Loucy (cell line): ENCODE measurements at regions not wholly inside any gene's neighbourhood (a gene's known extent, or its start where the extent isn't known, plus 50 kb on each side); places are given as distances from the start of the nearest gene placed in this dataset.

ENCODE experiments used
- H2AFZ ChIP-seq: fragments of 200-600 bp; sonication (generic); 2 replicates; pipeline ENCODE4 v1.6.0; 2016; ENCODE audit warnings: antibody characterized with exemption, mild to moderate bottlenecking, low read length, moderate library complexity
- H3F3A ChIP-seq: fragments of 200-600 bp; 2 replicates; pipeline ENCODE4 v1.6.0; 2016; ENCODE audit warnings: antibody characterized with exemption, low read depth, mild to moderate bottlenecking
- H3K27me3 ChIP-seq: fragments of 200-600 bp; sonication (generic); 2 replicates; pipeline ENCODE4 v1.6.1; 2014; ENCODE audit warnings: low read length, mild to moderate bottlenecking; ENCODE audit not compliant: insufficient read depth, poor library complexity, severe bottlenecking
- H3K36me3 ChIP-seq: fragments of 200-600 bp; sonication (generic); 2 replicates; pipeline ENCODE4 v1.6.1; 2016; ENCODE audit warnings: low read length; ENCODE audit not compliant: insufficient read depth
- H3K4me1 ChIP-seq: fragments of 200-600 bp; sonication (generic); 2 replicates; pipeline ENCODE4 v1.5.1; 2014; ENCODE audit warnings: low read length, mild to moderate bottlenecking; ENCODE audit not compliant: insufficient read depth, poor library complexity, severe bottlenecking
- H3K4me2 ChIP-seq: fragments of 200-600 bp; sonication (generic); 2 replicates; pipeline ENCODE4 v1.6.0; 2014; ENCODE audit warnings: antibody characterized with exemption, low read length, low read depth, mild to moderate bottlenecking; ENCODE audit not compliant: poor library complexity, severe bottlenecking
- H3K4me3 ChIP-seq: fragments of 200-600 bp; sonication (generic); 2 replicates; pipeline ENCODE4 v1.5.1; 2014; ENCODE audit warnings: low read length, mild to moderate bottlenecking, mixed read lengths; ENCODE audit not compliant: poor library complexity, severe bottlenecking
- H3K79me2 ChIP-seq: fragments of 200-600 bp; sonication (generic); 2 replicates; pipeline ENCODE4 v1.6.1; 2014; ENCODE audit warnings: low read length; ENCODE audit not compliant: insufficient read depth
- H3K9ac ChIP-seq: fragments of 200-600 bp; sonication (generic); 2 replicates; pipeline ENCODE4 v1.6.0; 2014; ENCODE audit warnings: mild to moderate bottlenecking, low read depth, low read length, moderate library complexity; ENCODE audit not compliant: poor library complexity, severe bottlenecking
- H3K9me2 ChIP-seq: fragments of 200-600 bp; sonication (generic); replicated peaks from 2 replicates; pipeline ENCODE4 v1.6.1; 2016; ENCODE audit warnings: low read depth, low read length, mixed read lengths
- H3K9me3 ChIP-seq: fragments of 200-600 bp; sonication (generic); 2 replicates; pipeline ENCODE4 v1.6.1; 2014; ENCODE audit warnings: mild to moderate bottlenecking, antibody characterized with exemption, low read length, low read depth; ENCODE audit not compliant: insufficient read depth
- H4K20me1 ChIP-seq: fragments of 200-600 bp; sonication (generic); 2 replicates; pipeline ENCODE4 v1.6.0; 2014; ENCODE audit warnings: antibody characterized with exemption, low read length, mild to moderate bottlenecking; ENCODE audit not compliant: insufficient read depth, poor library complexity, severe bottlenecking
- CTCF ChIP-seq: fragments of 200-600 bp; sonication (generic); conservative IDR thresholded peaks from 2 replicates; pipeline ENCODE4 v1.5.1; 2014; ENCODE audit warnings: mild to moderate bottlenecking, antibody characterized with exemption, low read length
- EZH2phosphoT487 ChIP-seq: fragments of 200-600 bp; IDR thresholded peaks from 2 replicates; pipeline ENCODE4 v1.6.1; 2018; ENCODE audit warnings: antibody characterized with exemption, mild to moderate bottlenecking, moderate library complexity, borderline replicate concordance

- TF ChIP-seq CTCF (no peak; the same call in 1 of the 2 replicates), EZH2phosphoT487 (no peak)
- H3K9me3 ChIP-seq = 0 out of 2 replicates have a peak, but pooled peaks cover 5% of the 10 kb centered on the region
- no peak overlapping the region for H3K4me2 ChIP-seq
- H3K9me2 ChIP-seq = no peaks in the 10 kb centered on the region
- H3K79me2 ChIP-seq = no peaks in the 10 kb centered on the region
- H3K36me3 ChIP-seq = no peaks in the 10 kb centered on the region
- H3K27me3 ChIP-seq = no peaks in the 10 kb centered on the region
- no peak overlapping the region for H3K9ac ChIP-seq
- no peak overlapping the region for H3K4me3 ChIP-seq
- no peaks in the 10 kb centered on the region for H3F3A ChIP-seq
- H4K20me1 ChIP-seq = no peaks in the 10 kb centered on the region
- H3K4me1 ChIP-seq = no peaks in the 10 kb centered on the region
- H2AFZ ChIP-seq = no peak overlapping the region
These were observed 119.6 kb upstream of the S1PR3 start for GRCh38 chr9:88871669-88872068.

GRCh38 chr9:88872192-88872946 lies 118.9 kb upstream of the S1PR3 start:
- H2AFZ ChIP-seq = no peak overlapping the region
- no peaks in the 10 kb centered on the region for H3K36me3 ChIP-seq
- TF ChIP-seq EZH2phosphoT487 (no peak), CTCF (no peak)
- no peaks in the 10 kb centered on the region for H3K27me3 ChIP-seq
- no peak overlapping the region for H3K4me3 ChIP-seq
- no peaks in the 10 kb centered on the region for H3K4me1 ChIP-seq
- no peak overlapping the region for H3K4me2 ChIP-seq
- H3K9me3 ChIP-seq = 0 out of 2 replicates have a peak, but pooled peaks cover 5% of the 10 kb centered on the region
- H3K9me2 ChIP-seq = no peaks in the 10 kb centered on the region
- H3K79me2 ChIP-seq = no peaks in the 10 kb centered on the region
- H4K20me1 ChIP-seq = no peaks in the 10 kb centered on the region
- no peaks in the 10 kb centered on the region for H3F3A ChIP-seq
- H3K9ac ChIP-seq = no peak overlapping the region

- Histone ChIP-seq H3K4me3 (no peak overlapping the region), H3K27me3 (no peaks in the 10 kb centered on the region), H3F3A (no peaks in the 10 kb centered on the region), H3K9me3 (0 out of 2 replicates have a peak, but pooled peaks cover 5% of the 10 kb centered on the region), H2AFZ (no peak overlapping the region), H3K79me2 (no peaks in the 10 kb centered on the region), H4K20me1 (no peaks in the 10 kb centered on the region), H3K4me1 (no peaks in the 10 kb centered on the region), H3K36me3 (no peaks in the 10 kb centered on the region), H3K9me2 (no peaks in the 10 kb centered on the region), H3K4me2 (no peak overlapping the region), H3K9ac (no peak overlapping the region)
- no peak for TF ChIP-seq EZH2phosphoT487
- no peak for TF ChIP-seq CTCF
These were observed 117.6 kb upstream of the S1PR3 start for GRCh38 chr9:88873635-88874034.
